COR-L47 (cell line): ENCODE measurements at regions not wholly inside any gene's neighbourhood (a gene's known extent, or its start where the extent isn't known, plus 50 kb on each side); places are given as distances from the start of the nearest gene placed in this dataset.

Experiments
- DNase-seq: peaks from one replicate; lab custom pipeline; 2025; lab: John Stamatoyannopoulos, UW

DNA sequence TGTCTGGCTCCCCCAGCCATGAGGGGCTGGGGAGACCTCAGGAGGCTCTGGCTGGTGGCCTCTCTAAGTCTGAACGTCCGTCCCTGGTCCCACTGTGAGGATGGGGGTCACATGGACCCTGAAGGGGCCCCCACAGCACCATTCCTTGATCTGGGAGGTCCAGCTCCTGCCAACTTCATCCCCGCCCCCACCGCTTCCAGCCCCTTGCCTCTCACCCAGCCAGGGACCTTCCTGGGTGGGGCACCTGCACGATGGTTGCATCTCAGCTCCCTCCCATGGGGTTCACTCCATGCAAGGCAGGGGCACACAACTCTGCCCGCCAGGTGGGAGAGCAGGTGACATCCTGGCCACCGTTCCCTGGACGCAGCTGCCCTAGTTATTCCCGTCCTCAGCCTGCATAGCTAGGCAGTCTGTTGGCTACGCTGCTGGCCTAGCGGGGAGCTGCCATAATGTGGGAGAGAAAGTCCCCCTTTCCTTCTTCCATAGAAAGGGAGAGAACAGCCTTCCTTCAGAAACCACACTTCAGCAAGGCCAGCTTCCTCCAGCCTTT, 217.9 kb upstream of the RPL38 start:
- DNase-seq = no peak

DNA sequence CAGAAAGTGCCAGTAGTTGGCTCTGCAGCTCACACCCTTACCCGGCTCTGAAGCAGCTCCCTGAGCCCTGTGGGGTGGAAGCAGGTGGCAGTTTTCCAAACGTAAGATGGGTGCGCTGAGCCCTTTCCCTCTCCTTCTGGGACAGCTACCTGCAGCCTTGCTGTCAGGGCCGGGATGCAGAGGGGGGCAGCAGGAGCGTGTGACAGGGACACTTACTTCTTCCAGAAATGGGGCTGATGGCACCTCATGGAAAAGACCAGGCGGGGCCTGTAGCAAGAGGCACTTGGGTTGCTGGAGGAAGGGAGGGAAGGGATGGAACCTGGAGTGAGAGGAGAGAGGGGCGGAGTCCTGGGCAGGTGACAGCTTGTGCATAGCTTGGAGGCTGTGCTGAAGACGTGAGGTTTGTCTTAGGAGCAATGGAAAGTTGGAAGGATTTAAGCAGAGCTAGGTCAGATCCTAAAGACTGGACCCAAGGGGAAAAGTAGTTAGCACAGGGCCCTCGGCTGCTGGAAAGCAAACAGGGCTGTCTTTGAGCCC, 216.8 kb upstream of the RPL38 start:
- no peak for DNase-seq

- DNase-seq = no peak
Observed at GRCh38 chr17:73987395-73987794, 216.1 kb upstream of the RPL38 start.

DNA sequence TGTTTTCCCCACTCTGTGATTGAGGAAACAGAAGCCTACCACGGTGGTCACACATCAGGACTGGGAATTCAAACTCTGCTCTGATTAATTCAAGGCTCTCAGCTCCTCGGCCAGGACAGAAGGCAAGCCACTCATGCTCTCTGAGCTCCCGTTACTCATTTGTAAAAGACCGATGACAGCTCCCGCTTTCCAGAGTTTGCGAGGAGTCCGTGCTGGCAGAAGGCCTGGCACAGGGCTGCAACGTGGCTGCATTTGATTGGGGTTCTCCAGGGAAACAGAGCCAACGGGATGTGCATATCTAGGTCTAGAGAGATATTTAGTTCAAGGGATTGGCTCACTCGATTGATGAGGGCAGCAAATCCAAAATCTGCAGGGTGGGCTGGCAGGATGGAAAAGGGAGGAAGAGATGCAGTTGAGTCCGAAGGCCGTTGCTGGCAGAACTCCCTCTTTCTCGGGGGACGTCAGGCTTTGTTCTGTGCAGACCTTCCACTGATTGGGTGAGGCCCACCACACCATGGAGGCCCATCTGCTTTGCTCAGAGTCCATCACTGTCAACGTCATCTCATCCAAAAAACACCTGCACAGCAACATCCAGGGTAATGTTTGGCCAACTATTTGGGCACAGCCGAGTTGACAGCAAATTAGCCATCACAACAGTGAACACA, 215.5 kb upstream of the RPL38 start:
- DNase-seq = no peak

- no peak for DNase-seq
Observed at GRCh38 chr17:73989671-73990070, 213.8 kb upstream of the RPL38 start.

- no peak for DNase-seq
Observed at GRCh38 chr17:73990290-73990689, 213.2 kb upstream of the RPL38 start.

DNA sequence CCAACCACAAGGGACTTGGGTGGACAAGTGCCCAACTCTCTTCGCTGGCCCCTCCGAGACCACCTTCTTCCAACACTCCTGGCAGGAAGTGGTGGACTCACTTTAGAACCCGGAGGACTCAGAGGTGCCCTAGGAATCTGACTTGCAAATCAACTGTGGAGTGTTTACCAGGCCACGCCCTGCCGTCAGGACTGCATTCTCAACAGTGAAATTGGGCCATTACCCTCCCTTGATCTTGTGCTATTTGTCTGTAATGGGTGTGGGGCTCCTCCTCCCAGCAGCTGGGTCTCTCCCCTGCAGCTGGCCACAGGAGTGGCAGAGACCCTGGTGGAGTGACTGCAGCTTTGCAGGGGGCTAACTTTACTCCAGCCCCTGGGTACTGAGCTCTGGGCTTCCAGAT, 212.2 kb upstream of the RPL38 start:
- DNase-seq = peak; percentile 60

DNA sequence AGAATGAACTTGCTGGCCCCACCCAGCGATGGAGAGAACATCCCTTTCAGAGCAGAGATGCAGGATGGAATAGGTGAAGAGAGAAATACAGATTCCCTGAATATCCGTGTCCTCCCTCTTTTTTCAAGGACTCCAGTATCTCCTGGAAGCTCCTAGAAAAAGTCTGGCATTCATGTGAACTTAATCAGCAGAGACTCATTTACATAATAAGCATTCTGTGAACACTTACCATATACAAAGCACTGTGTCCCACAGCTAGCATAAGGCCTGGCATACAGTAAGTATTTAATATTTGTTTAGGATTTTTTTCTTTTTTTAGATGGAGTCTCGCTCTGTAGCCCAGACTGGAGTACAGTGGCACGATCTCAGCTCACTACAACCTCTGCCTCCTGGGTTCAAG, 208.5 kb upstream of the RPL38 start:
- no peak for DNase-seq

- DNase-seq = no peak
Observed at GRCh38 chr17:73997059-73997458, 206.4 kb upstream of the RPL38 start.

GRCh38 chr17:73998249-73998648, 205.2 kb upstream of the RPL38 start:
- DNase-seq = no peak

DNA sequence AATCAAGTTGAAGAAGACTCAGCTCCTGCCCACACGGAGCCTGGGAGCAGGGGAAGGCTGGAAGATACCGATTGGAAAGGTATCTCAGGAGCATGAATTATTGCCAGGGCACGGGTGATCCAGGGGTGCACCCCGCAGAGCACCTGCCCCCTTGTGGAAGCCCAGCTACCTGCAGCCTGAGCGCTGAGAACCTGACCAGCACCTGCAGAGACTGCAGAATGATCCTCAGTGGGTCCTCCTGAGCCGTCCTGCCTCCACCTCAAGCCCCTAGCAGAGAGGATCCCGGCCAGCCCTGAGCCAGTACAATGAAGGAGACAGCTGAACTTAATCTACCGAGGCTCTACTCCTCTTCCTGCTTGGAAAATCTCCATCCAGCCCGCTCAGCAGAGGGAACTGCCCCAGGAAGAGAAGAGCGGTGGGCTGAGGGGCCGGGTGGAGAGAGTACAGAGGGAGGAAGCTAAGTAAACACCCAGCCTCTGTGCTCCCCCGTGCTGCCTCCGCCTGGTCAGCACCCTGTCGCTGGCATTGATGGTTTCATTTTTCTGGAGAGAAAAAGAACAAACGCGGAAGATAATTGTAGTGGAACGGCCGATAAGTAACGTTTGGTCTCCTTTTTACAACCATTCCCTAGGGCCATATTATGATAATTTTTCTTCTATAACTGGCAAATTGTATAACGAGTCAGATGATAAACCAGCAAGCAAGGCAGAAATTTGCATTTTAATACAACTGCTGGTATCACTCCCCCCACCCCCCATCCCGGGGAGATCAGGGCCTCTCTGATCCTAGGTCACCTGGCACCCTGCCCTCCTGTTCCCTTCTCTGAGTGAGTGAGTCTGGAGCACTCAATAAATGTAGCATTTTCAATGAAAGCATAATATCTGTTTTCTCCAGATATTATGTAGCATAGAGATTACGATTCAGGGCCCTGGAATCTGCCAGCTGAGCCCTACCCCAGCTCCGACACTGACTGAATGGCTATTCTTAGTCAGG, 204.5 kb upstream of the RPL38 start:
- peak; percentile 33 for DNase-seq

- DNase-seq = no peak
Observed at GRCh38 chr17:74001145-74001544, 202.3 kb upstream of the RPL38 start.

- DNase-seq = no peak
Observed at GRCh38 chr17:74002241-74002640, 201.2 kb upstream of the RPL38 start.

GRCh38 chr17:74004056-74004455, 199.4 kb upstream of the RPL38 start:
- no peak for DNase-seq

- DNase-seq = no peak
Observed at GRCh38 chr17:74005790-74006189, 197.7 kb upstream of the RPL38 start.

DNA sequence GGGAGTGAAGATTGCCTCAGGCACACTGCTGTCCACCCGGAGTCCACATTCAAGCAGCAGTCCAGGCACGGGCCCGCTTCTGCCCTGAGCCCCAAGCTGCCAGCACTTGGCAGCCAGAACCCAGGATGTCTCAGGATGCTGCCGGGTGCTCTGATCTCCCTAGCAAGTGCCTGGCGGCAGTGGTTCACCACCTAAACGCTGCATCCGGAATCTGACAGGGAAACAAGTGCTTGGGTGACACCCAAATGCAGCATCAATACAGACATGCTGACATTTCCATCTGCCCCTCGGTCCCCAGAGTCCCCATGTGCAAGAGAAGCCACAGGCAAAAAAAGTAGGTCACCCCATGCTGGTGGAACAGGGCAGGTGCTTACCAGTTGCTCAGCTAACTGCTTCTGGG, 197.1 kb upstream of the RPL38 start:
- no peak for DNase-seq

GRCh38 chr17:74008196-74008595, 195.3 kb upstream of the RPL38 start:
- DNase-seq = no peak

DNA sequence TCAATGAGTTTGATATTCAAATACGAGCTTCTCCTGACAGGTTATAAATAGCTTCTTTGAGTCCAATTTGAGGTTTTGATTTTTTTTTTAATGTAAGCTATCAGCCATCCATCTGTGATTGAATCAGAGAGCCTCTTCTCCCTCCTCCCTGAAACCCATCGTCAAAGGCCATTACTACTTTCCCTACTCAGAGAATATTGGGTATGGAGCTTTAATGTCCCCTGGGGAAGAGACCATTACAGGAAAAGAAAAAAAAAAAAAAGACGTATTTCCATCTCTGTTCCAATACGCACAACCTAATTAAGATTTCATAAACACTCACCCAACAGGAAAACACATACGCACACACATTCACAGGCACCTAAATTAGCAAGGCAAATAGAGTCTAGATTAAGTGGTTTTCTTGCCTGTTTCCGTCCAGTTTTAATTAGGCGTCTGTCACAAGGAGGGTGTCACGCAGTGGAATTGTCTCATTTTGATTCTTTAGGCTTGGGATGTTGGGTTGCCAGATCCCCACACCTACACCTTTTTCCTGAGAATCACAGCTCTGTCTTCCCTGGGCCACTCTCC, 194.3 kb upstream of the RPL38 start:
- no peak for DNase-seq

DNA sequence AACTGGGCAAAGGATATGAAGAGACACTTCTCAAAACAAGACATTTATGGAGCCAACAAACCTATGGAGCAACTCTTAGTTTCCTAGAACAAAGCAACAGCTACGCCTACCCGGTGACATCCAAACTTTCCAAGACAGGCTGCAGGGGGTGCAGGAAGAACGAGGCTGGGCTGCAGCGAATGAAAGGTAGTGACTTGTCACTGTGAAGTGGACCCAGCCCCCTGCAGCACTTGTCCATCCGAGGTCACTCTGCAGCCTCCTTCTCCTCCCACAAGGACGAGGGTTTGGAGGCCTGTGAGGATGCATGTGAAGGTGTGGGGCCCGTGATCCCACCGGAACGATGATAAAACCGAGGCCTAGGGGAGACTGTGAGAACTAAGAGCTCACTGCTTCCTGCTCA, 192.6 kb upstream of the RPL38 start:
- DNase-seq = no peak

DNA sequence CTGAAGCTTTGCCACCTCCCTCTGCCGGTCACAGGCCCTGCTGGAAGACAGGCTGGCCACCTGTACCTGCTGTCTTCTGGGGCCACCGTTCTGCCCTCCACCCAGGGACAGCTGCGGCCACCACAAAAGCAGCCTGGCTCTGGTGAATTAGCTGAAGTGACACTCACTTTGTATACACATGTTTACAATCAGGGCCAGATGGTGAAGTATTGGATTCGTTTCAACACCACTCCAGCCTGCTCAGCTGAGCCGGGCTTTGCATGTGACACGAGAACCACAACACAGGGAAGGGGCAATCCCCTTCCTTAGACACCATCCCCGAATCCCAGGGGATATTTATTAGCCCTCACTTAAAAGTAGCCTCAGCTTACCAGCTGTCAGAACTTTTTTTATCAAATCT, 191.5 kb upstream of the RPL38 start:
- peak; percentile 82 for DNase-seq

- peak; percentile 57 for DNase-seq
Observed at GRCh38 chr17:74012465-74012864, 191.0 kb upstream of the RPL38 start.

- no peak for DNase-seq
Observed at GRCh38 chr17:74015316-74015715, 188.2 kb upstream of the RPL38 start.
